Fibroblast of lung (primary cell): ENCODE measurements at regions not wholly inside any gene's neighbourhood (a gene's known extent, or its start where the extent isn't known, plus 50 kb on each side); places are given as distances from the start of the nearest gene placed in this dataset.
A peak's percentile ranks its signal among the peaks of the same experiment; 100 is the strongest.

ENCODE experiments used
- DNase-seq, 2 donors: peaks; one replicate each; pipeline versions ENCODE4 v3.0.0 to v3.0.0-alpha.2; 2010; ENCODE audit warnings: low read depth in 2 of 2
- H2AFZ ChIP-seq: 2 replicates; pipeline ENCODE4 v1.5.1; 2012; ENCODE audit warnings: low read length, control low read depth, inconsistent platforms
- H3K27ac ChIP-seq: 2 replicates; pipeline ENCODE4 v1.5.1; 2011; ENCODE audit warnings: low read length, control low read depth; ENCODE audit not compliant: insufficient read depth
- H3K27me3 ChIP-seq: 2 replicates; pipeline ENCODE4 v1.5.1; 2011; ENCODE audit warnings: mild to moderate bottlenecking, low read length; ENCODE audit not compliant: control insufficient read depth, insufficient read depth
- H3K36me3 ChIP-seq: 2 replicates; pipeline ENCODE4 v1.5.1; 2011; ENCODE audit warnings: low read length; ENCODE audit not compliant: control insufficient read depth, insufficient read depth
- H3K4me1 ChIP-seq: 2 replicates; pipeline ENCODE4 v1.5.1; 2011; ENCODE audit warnings: low read length; ENCODE audit not compliant: control insufficient read depth, insufficient read depth; ENCODE audit errors: extremely low read depth
- H3K4me2 ChIP-seq: 2 replicates; pipeline ENCODE4 v1.5.1; 2011; ENCODE audit warnings: low read length, control low read depth; ENCODE audit not compliant: insufficient read depth; ENCODE audit errors: extremely low read depth
- H3K4me3 ChIP-seq, 4 experiments: fragments of 200-600 bp in 1 of 4; sonication (generic) in 1 of 4; replicated peaks in 1 of 4; 2 replicates each; pipeline ENCODE4 v1.5.1; 2011 to 2016; ENCODE audit warnings: low read length in 4 of 4, low read depth in 3 of 4, mild to moderate bottlenecking in 3 of 4, control low read depth in 2 of 4, inconsistent platforms in 1 of 4, mixed read lengths in 1 of 4; ENCODE audit not compliant: insufficient read depth in 1 of 4; ENCODE audit errors: control extremely low read depth in 1 of 4
- H3K79me2 ChIP-seq: 2 replicates; pipeline ENCODE4 v1.5.1; 2012; ENCODE audit warnings: mild to moderate bottlenecking, low read length, inconsistent platforms; ENCODE audit not compliant: control insufficient read depth, insufficient read depth
- H3K9ac ChIP-seq: 2 replicates; pipeline ENCODE4 v1.5.1; 2011; ENCODE audit warnings: mild to moderate bottlenecking, low read length, control low read depth; ENCODE audit not compliant: insufficient read depth
- H3K9me3 ChIP-seq: 2 replicates; pipeline ENCODE4 v1.5.1; 2012; ENCODE audit warnings: low read depth, low read length; ENCODE audit not compliant: control insufficient read depth, insufficient read depth
- H4K20me1 ChIP-seq: 2 replicates; pipeline ENCODE4 v1.5.1; 2011; ENCODE audit warnings: low read length; ENCODE audit not compliant: control insufficient read depth, insufficient read depth; ENCODE audit errors: extremely low read depth
- EZH2 ChIP-seq: IDR thresholded peaks from 2 replicates; pipeline ENCODE4 v1.5.1; 2012; ENCODE audit warnings: low read length, control low read depth, mild to moderate bottlenecking; ENCODE audit errors: missing control alignments
- TF ChIP-seq, protein P1 (sequence below), 2 donors: IDR thresholded peaks in 1 of 2; conservative IDR thresholded peaks in 1 of 2; 1 replicate in 1 of 2; 2 replicates in 1 of 2; pipeline ENCODE4 v1.5.1; 2011 to 2012; ENCODE audit warnings: low read length in 2 of 2, control low read depth in 1 of 2, inconsistent platforms in 1 of 2, low read depth in 1 of 2, mild to moderate bottlenecking in 1 of 2

- peak in 1 of 2 donors; percentile 63 for DNase-seq
- Histone ChIP-seq H3K9ac (no peak overlapping the region), H4K20me1 (no peaks in the 10 kb centered on the region), H3K36me3 (no peaks in the 10 kb centered on the region), H3K4me2 (peak overlapping the region; percentile 46), H3K27me3 (no peaks in the 10 kb centered on the region), H3K4me3 (peak overlapping the region in 1 of 4 experiments; percentile 8), H3K79me2 (no peaks in the 10 kb centered on the region), H3K9me3 (no peaks in the 10 kb centered on the region), H3K4me1 (no peaks in the 10 kb centered on the region), H3K27ac (no peak overlapping the region), H2AFZ (no peak overlapping the region)
- TF ChIP-seq EZH2, result no peak
- TF ChIP-seq, protein P1, sequence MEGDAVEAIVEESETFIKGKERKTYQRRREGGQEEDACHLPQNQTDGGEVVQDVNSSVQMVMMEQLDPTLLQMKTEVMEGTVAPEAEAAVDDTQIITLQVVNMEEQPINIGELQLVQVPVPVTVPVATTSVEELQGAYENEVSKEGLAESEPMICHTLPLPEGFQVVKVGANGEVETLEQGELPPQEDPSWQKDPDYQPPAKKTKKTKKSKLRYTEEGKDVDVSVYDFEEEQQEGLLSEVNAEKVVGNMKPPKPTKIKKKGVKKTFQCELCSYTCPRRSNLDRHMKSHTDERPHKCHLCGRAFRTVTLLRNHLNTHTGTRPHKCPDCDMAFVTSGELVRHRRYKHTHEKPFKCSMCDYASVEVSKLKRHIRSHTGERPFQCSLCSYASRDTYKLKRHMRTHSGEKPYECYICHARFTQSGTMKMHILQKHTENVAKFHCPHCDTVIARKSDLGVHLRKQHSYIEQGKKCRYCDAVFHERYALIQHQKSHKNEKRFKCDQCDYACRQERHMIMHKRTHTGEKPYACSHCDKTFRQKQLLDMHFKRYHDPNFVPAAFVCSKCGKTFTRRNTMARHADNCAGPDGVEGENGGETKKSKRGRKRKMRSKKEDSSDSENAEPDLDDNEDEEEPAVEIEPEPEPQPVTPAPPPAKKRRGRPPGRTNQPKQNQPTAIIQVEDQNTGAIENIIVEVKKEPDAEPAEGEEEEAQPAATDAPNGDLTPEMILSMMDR (conservative IDR thresholded peaks at IDR 0.05 in 1 of 2, IDR thresholded peaks at IDR 0.05 in 1 of 2; ENCODE audit: low read depth in 1 of 2, low read length in 2 of 2), result no peak
Measured at GRCh38 chr21:16570856-16571255, 841.1 kb downstream of the USP25 start.

- Histone ChIP-seq H3K9me3 (no peaks in the 10 kb centered on the region), H2AFZ (no peak overlapping the region), H3K9ac (no peak overlapping the region), H3K79me2 (no peaks in the 10 kb centered on the region), H3K27me3 (no peaks in the 10 kb centered on the region), H3K36me3 (no peaks in the 10 kb centered on the region), H3K4me1 (no peaks in the 10 kb centered on the region), H3K27ac (no peak overlapping the region), H3K4me3 (no peak overlapping the region), H4K20me1 (no peaks in the 10 kb centered on the region), H3K4me2 (no peak overlapping the region)
- TF ChIP-seq, protein P1 (conservative IDR thresholded peaks at IDR 0.05 in 1 of 2, IDR thresholded peaks at IDR 0.05 in 1 of 2; ENCODE audit: low read depth in 1 of 2, low read length in 2 of 2), result no peak
- no peak for TF ChIP-seq EZH2
- peak in 1 of 2 donors; percentile 52 for DNase-seq
Measured at GRCh38 chr21:16571594-16571993, 841.8 kb downstream of the USP25 start.

DNA sequence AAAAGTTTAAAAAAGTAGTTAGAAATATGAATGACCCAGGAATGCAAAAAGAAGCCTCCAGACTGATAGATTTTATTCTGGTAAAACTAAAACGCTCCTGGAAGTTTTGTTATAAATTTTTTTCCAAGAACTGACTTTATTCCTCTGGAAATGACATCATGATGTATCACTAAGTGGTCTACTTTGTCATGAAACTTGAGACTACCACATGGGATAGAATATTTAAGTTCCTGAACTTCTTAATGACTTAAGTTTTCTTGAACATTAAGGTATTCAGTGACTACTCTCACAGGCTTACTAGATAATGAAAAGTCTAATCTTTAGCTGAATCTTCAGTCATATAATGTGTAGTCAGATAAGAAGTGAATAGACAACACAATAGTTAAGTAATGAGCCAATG lies 842.2 kb downstream of the USP25 start:
- peak in 1 of 2 donors; percentile 84 for DNase-seq
- Histone ChIP-seq H3K4me2 (no peak overlapping the region), H3K79me2 (no peaks in the 10 kb centered on the region), H3K4me3 (no peak overlapping the region), H3K27ac (no peak overlapping the region), H3K4me1 (no peaks in the 10 kb centered on the region), H3K27me3 (no peaks in the 10 kb centered on the region), H3K9ac (no peak overlapping the region), H2AFZ (no peak overlapping the region), H3K36me3 (no peaks in the 10 kb centered on the region), H4K20me1 (no peaks in the 10 kb centered on the region), H3K9me3 (no peaks in the 10 kb centered on the region)
- TF ChIP-seq, protein P1 (conservative IDR thresholded peaks at IDR 0.05 in 1 of 2, IDR thresholded peaks at IDR 0.05 in 1 of 2; ENCODE audit: low read depth in 1 of 2, low read length in 2 of 2), result no peak
- no peak for TF ChIP-seq EZH2
